ENCODE measurements at regions not wholly inside any gene's neighbourhood (a gene's known extent, or its start where the extent isn't known, plus 50 kb on each side); places are given as distances from the start of the nearest gene placed in this dataset.

DNA sequence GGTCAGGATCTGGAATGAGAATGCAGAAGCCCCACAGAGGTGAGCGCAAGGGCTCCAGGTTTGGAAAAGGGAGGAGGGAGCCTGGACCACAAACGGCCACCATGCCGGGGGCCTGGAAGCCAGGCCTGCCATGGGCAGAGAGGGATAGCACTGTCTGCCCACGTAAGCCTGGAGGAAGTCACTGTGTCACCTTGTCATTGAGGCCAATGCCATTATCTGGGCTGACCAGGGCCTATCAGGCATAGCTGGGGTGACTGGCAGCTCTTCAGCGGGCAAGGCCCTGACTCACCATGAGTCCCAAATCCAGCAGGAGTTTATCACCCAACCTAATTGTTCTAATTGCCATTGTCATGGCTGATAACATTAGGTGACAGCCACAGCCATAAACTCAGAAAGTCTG is 84.6 kb downstream of the MATN1 start:
- no peak overlapping the region for H2AFZ ChIP-seq (ENCODE audit: low read depth, low read length)
- no peaks in the 10 kb centered on the region for H3F3A ChIP-seq (ENCODE audit: insufficient read depth, low read length, poor library complexity, severe bottlenecking)
- TF ChIP-seq, protein P1, sequence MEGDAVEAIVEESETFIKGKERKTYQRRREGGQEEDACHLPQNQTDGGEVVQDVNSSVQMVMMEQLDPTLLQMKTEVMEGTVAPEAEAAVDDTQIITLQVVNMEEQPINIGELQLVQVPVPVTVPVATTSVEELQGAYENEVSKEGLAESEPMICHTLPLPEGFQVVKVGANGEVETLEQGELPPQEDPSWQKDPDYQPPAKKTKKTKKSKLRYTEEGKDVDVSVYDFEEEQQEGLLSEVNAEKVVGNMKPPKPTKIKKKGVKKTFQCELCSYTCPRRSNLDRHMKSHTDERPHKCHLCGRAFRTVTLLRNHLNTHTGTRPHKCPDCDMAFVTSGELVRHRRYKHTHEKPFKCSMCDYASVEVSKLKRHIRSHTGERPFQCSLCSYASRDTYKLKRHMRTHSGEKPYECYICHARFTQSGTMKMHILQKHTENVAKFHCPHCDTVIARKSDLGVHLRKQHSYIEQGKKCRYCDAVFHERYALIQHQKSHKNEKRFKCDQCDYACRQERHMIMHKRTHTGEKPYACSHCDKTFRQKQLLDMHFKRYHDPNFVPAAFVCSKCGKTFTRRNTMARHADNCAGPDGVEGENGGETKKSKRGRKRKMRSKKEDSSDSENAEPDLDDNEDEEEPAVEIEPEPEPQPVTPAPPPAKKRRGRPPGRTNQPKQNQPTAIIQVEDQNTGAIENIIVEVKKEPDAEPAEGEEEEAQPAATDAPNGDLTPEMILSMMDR (IDR thresholded peaks at IDR 0.05; ENCODE audit: poor library complexity, severe bottlenecking), result no peak
- TF ChIP-seq TAF1 (IDR thresholded peaks at IDR 0.05; ENCODE audit: low read depth) (no peak), POLR2AphosphoS5 (IDR thresholded peaks at IDR 0.05) (no peak), SMC3 (conservative IDR thresholded peaks at IDR 0.05; ENCODE audit: poor library complexity) (no peak)
- no peak overlapping the region for H3K27ac ChIP-seq (ENCODE audit: low read length)
- no peaks in the 10 kb centered on the region for H3K9me3 ChIP-seq (ENCODE audit: low read length)
- H3K79me2 ChIP-seq (replicated peaks; ENCODE audit: insufficient read depth, low read length), result no peaks in the 10 kb centered on the region
- H3K9ac ChIP-seq (ENCODE audit: low read length), result no peak overlapping the region
- H4K20me1 ChIP-seq (ENCODE audit: insufficient read depth), result no peaks in the 10 kb centered on the region
- H3K4me3 ChIP-seq (ENCODE audit: low read length), result no peak overlapping the region
- no peaks in the 10 kb centered on the region for H3K27me3 ChIP-seq (ENCODE audit: insufficient read depth, low read depth, low read length)
- H3K4me2 ChIP-seq (ENCODE audit: low read length), result no peak overlapping the region
- no peaks in the 10 kb centered on the region for H3K36me3 ChIP-seq (ENCODE audit: insufficient read depth, low read length)
- no peaks in the 10 kb centered on the region for H3K9me2 ChIP-seq (ENCODE audit: insufficient read depth, low read length)

DNA sequence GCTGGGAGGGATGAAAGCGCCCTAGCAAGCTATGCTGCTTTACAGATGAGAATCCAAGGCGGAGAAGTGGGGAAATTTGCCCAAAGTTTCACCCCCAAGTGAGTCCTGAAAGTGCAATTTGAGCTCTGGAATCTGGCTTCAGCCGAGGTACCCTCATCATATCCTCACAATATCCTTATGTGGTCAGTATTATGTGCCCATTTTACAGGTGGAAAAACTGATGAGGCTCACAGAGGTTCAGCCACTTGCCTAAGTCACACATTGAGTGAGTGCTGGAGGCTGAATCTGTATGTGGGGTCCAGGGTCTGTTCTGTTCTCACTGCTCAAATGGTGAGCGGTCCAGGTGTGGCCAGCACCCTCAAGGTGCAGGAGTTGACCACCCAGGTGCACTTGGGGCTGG is 85.3 kb downstream of the MATN1 start:
- no peak for TF ChIP-seq SMC3 (conservative IDR thresholded peaks at IDR 0.05; ENCODE audit: poor library complexity)
- TF ChIP-seq EP300 (conservative IDR thresholded peaks at IDR 0.05; ENCODE audit: poor library complexity, severe bottlenecking), result no peak
- TF ChIP-seq REST (IDR thresholded peaks at IDR 0.05; ENCODE audit: borderline replicate concordance), result no peak
- no peak for TF ChIP-seq RAD21 (conservative IDR thresholded peaks at IDR 0.05)
- TF ChIP-seq, protein P1 (IDR thresholded peaks at IDR 0.05; ENCODE audit: poor library complexity, severe bottlenecking), result no peak
- TF ChIP-seq EZH2 (IDR thresholded peaks at IDR 0.05; ENCODE audit: borderline replicate concordance, insufficient read depth, low read length, poor library complexity, severe bottlenecking), result no peak
- TF ChIP-seq POLR2AphosphoS5 (IDR thresholded peaks at IDR 0.05), result no peak
- TF ChIP-seq MXI1 (conservative IDR thresholded peaks at IDR 0.05; ENCODE audit: poor library complexity, severe bottlenecking), result no peak
- TF ChIP-seq TAF1 (IDR thresholded peaks at IDR 0.05; ENCODE audit: low read depth), result no peak
- Histone ChIP-seq H3K4me3 (ENCODE audit: low read length) (no peak overlapping the region), H4K20me1 (ENCODE audit: insufficient read depth) (no peaks in the 10 kb centered on the region), H3K79me2 (replicated peaks; ENCODE audit: insufficient read depth, low read length) (no peaks in the 10 kb centered on the region), H3F3A (ENCODE audit: insufficient read depth, low read length, poor library complexity, severe bottlenecking) (no peaks in the 10 kb centered on the region), H3K27me3 (ENCODE audit: insufficient read depth, low read depth, low read length) (no peaks in the 10 kb centered on the region), H3K4me2 (ENCODE audit: low read length) (no peak overlapping the region), H3K9me2 (ENCODE audit: insufficient read depth, low read length) (no peaks in the 10 kb centered on the region), H2AFZ (ENCODE audit: low read depth, low read length) (no peak overlapping the region), H3K27ac (ENCODE audit: low read length) (no peak overlapping the region), H3K9ac (ENCODE audit: low read length) (no peak overlapping the region), H3K36me3 (ENCODE audit: insufficient read depth, low read length) (no peaks in the 10 kb centered on the region), H3K9me3 (ENCODE audit: low read length) (no peaks in the 10 kb centered on the region)

All from neural cell (in vitro differentiated cells).